Neural cell (in vitro differentiated cells): ENCODE measurements at regions not wholly inside any gene's neighbourhood (a gene's known extent, or its start where the extent isn't known, plus 50 kb on each side); places are given as distances from the start of the nearest gene placed in this dataset.

ENCODE experiments used
- H2AFZ ChIP-seq: fragments of 200-600, 300-800 bp; sonication (generic), shearing (Covaris generic); 2 replicates; pipeline ENCODE4 v1.6.0; 2014; ENCODE audit warnings: low read depth, mild to moderate bottlenecking, antibody characterized with exemption, low read length, moderate library complexity
- H3F3A ChIP-seq: fragments of 200-600 bp; shearing (Covaris generic); 2 replicates; pipeline ENCODE4 v1.6.1; 2016; ENCODE audit warnings: mild to moderate bottlenecking, moderate library complexity, mixed read lengths, antibody characterized with exemption, low read length; ENCODE audit not compliant: insufficient read depth, poor library complexity, severe bottlenecking
- H3K27ac ChIP-seq: fragments of 200-600, 300-800 bp; sonication (generic), shearing (Covaris generic); 2 replicates; pipeline ENCODE4 v1.5.1; 2014; ENCODE audit warnings: mild to moderate bottlenecking, low read length, moderate library complexity
- H3K27me3 ChIP-seq: fragments of 300-800, 200-600 bp; sonication (generic), shearing (Covaris generic); 2 replicates; pipeline ENCODE4 v1.6.0; 2014; ENCODE audit warnings: mild to moderate bottlenecking, low read depth, low read length, moderate library complexity; ENCODE audit not compliant: insufficient read depth
- H3K36me3 ChIP-seq: fragments of 300-800, 200-600 bp; sonication (generic), shearing (Covaris generic); 2 replicates; pipeline ENCODE4 v1.5.1; 2014; ENCODE audit warnings: mild to moderate bottlenecking, antibody characterized with exemption, low read length, moderate library complexity; ENCODE audit not compliant: insufficient read depth
- H3K4me2 ChIP-seq: fragments of 300-800, 200-600 bp; sonication (generic), shearing (Covaris generic); 2 replicates; pipeline ENCODE4 v1.6.0; 2014; ENCODE audit warnings: mild to moderate bottlenecking, low read length
- H3K4me3 ChIP-seq: fragments of 300-800, 200-600 bp; sonication (generic), shearing (Covaris generic); 2 replicates; pipeline ENCODE4 v1.5.1; 2014; ENCODE audit warnings: mild to moderate bottlenecking, low read length, moderate library complexity
- H3K79me2 ChIP-seq: fragments of 200-600 bp; shearing (Covaris generic); replicated peaks from 2 replicates; pipeline ENCODE4 v1.6.0; 2014; ENCODE audit warnings: mild to moderate bottlenecking, low read length, moderate library complexity; ENCODE audit not compliant: insufficient read depth
- H3K9ac ChIP-seq: fragments of 300-800, 200-600 bp; sonication (generic), shearing (Covaris generic); 2 replicates; pipeline ENCODE4 v1.6.1; 2016; ENCODE audit warnings: mild to moderate bottlenecking, low read length, mixed read lengths
- H3K9me2 ChIP-seq: fragments of 200-600 bp; shearing (Covaris generic); 2 replicates; pipeline ENCODE4 v1.6.1; 2016; ENCODE audit warnings: mild to moderate bottlenecking, low read length, mixed read lengths; ENCODE audit not compliant: insufficient read depth
- H3K9me3 ChIP-seq: fragments of 200-600, 300-800 bp; sonication (generic), shearing (Covaris generic); 2 replicates; pipeline ENCODE4 v1.6.1; 2016; ENCODE audit warnings: mild to moderate bottlenecking, mixed run types, low read length, moderate library complexity, mixed read lengths
- H4K20me1 ChIP-seq: fragments of 200-600 bp; shearing (Covaris generic); 2 replicates; pipeline ENCODE4 v1.6.1; 2016; ENCODE audit warnings: mild to moderate bottlenecking, mixed run types; ENCODE audit not compliant: insufficient read depth
- EP300 ChIP-seq: fragments of 450-650 bp; conservative IDR thresholded peaks from 2 replicates; pipeline ENCODE4 v1.6.1; 2014; ENCODE audit warnings: antibody characterized with exemption, mild to moderate bottlenecking, moderate library complexity; ENCODE audit not compliant: poor library complexity, severe bottlenecking
- EZH2 ChIP-seq: fragments of 200-600, 300-800 bp; shearing (Covaris generic), sonication (generic); IDR thresholded peaks from 2 replicates; pipeline ENCODE4 v1.6.1; 2014; ENCODE audit warnings: antibody characterized with exemption, low read length, borderline replicate concordance, mild to moderate bottlenecking; ENCODE audit not compliant: insufficient read depth, poor library complexity, severe bottlenecking
- MXI1 ChIP-seq: fragments of 450-650 bp; conservative IDR thresholded peaks from 2 replicates; pipeline ENCODE4 v1.6.1; 2014; ENCODE audit warnings: antibody characterized with exemption, mild to moderate bottlenecking; ENCODE audit not compliant: poor library complexity, severe bottlenecking
- RAD21 ChIP-seq: fragments of 450-650 bp; conservative IDR thresholded peaks from 2 replicates; pipeline ENCODE4 v1.6.1; 2014; ENCODE audit warnings: antibody characterized with exemption, mild to moderate bottlenecking, moderate library complexity
- REST ChIP-seq: IDR thresholded peaks from 2 replicates; pipeline ENCODE4 v1.6.1; 2012; ENCODE audit warnings: borderline replicate concordance
- SMC3 ChIP-seq: fragments of 450-650 bp; conservative IDR thresholded peaks from 2 replicates; pipeline ENCODE4 v1.6.1; 2014; ENCODE audit warnings: antibody characterized with exemption, mild to moderate bottlenecking, moderate library complexity; ENCODE audit not compliant: poor library complexity
- TF ChIP-seq, protein P1 (sequence below): fragments of 450-650 bp; IDR thresholded peaks from 2 replicates; pipeline ENCODE4 v1.5.1; 2014; ENCODE audit warnings: antibody characterized with exemption, mild to moderate bottlenecking, moderate library complexity; ENCODE audit not compliant: poor library complexity, severe bottlenecking

GRCh38 chr13:42684226-42684625, 97.2 kb upstream of the FAM216B start (continued):
- TF ChIP-seq, protein P1, sequence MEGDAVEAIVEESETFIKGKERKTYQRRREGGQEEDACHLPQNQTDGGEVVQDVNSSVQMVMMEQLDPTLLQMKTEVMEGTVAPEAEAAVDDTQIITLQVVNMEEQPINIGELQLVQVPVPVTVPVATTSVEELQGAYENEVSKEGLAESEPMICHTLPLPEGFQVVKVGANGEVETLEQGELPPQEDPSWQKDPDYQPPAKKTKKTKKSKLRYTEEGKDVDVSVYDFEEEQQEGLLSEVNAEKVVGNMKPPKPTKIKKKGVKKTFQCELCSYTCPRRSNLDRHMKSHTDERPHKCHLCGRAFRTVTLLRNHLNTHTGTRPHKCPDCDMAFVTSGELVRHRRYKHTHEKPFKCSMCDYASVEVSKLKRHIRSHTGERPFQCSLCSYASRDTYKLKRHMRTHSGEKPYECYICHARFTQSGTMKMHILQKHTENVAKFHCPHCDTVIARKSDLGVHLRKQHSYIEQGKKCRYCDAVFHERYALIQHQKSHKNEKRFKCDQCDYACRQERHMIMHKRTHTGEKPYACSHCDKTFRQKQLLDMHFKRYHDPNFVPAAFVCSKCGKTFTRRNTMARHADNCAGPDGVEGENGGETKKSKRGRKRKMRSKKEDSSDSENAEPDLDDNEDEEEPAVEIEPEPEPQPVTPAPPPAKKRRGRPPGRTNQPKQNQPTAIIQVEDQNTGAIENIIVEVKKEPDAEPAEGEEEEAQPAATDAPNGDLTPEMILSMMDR = no peak
- TF ChIP-seq EZH2 = no peak

- Histone ChIP-seq H3K27ac (no peak overlapping the region), H3K9me2 (no peaks in the 10 kb centered on the region), H3K9me3 (no peaks in the 10 kb centered on the region), H3F3A (no peaks in the 10 kb centered on the region), H3K27me3 (no peaks in the 10 kb centered on the region), H4K20me1 (no peaks in the 10 kb centered on the region), H3K4me3 (no peak overlapping the region), H3K9ac (no peak overlapping the region), H2AFZ (no peak overlapping the region), H3K36me3 (no peaks in the 10 kb centered on the region), H3K79me2 (no peaks in the 10 kb centered on the region), H3K4me2 (no peak overlapping the region)
- TF ChIP-seq, protein P1 = no peak
- TF ChIP-seq SMC3 = no peak
- TF ChIP-seq EP300 = no peak
Measured at GRCh38 chr13:42685751-42686150, 95.6 kb upstream of the FAM216B start.

- Histone ChIP-seq H4K20me1 (no peaks in the 10 kb centered on the region), H3K9me2 (no peaks in the 10 kb centered on the region), H3K9ac (no peak overlapping the region), H3K27ac (no peak overlapping the region), H3K4me2 (no peak overlapping the region), H3K79me2 (no peaks in the 10 kb centered on the region), H3F3A (no peaks in the 10 kb centered on the region), H3K9me3 (no peaks in the 10 kb centered on the region), H3K4me3 (no peak overlapping the region), H3K27me3 (no peaks in the 10 kb centered on the region), H3K36me3 (no peaks in the 10 kb centered on the region), H2AFZ (no peak overlapping the region)
- no peak for TF ChIP-seq EZH2
- no peak for TF ChIP-seq MXI1
- TF ChIP-seq, protein P1 = no peak
- TF ChIP-seq RAD21 = no peak
- no peak for TF ChIP-seq REST
Measured at GRCh38 chr13:42686165-42686564, 95.2 kb upstream of the FAM216B start.
